Fibroblast of villous mesenchyme (primary cell): ENCODE measurements at regions not wholly inside any gene's neighbourhood (a gene's known extent, or its start where the extent isn't known, plus 50 kb on each side); places are given as distances from the start of the nearest gene placed in this dataset.

Experiments
- DNase-seq: peaks from one replicate; pipeline ENCODE4 v3.0.0-alpha.2; 2010; ENCODE audit warnings: low read depth
- H3K4me3 ChIP-seq: 2 replicates; pipeline ENCODE4 v1.5.1; 2011; ENCODE audit warnings: low read depth, mild to moderate bottlenecking, low read length
- CTCF ChIP-seq: IDR thresholded peaks from 2 replicates; pipeline ENCODE4 v1.5.1; 2012; ENCODE audit warnings: low read depth, mild to moderate bottlenecking, low read length; ENCODE audit not compliant: insufficient read depth

- no peak overlapping the region for H3K4me3 ChIP-seq
- peak; percentile 0 for DNase-seq
- no peak for TF ChIP-seq CTCF
These were observed 99.6 kb downstream of the CCNA1 start for GRCh38 chr13:36531746-36532486.

- no peak for DNase-seq
- no peak overlapping the region for H3K4me3 ChIP-seq
- TF ChIP-seq CTCF = no peak
These were observed 101.5 kb downstream of the CCNA1 start for GRCh38 chr13:36533806-36534205.

GRCh38 chr13:36536546-36536945 is 104.3 kb downstream of the CCNA1 start:
- no peak for DNase-seq
- no peak for TF ChIP-seq CTCF
- H3K4me3 ChIP-seq = no peak overlapping the region

GRCh38 chr13:36543671-36544070 is 111.4 kb downstream of the CCNA1 start:
- TF ChIP-seq CTCF = no peak
- no peak overlapping the region for H3K4me3 ChIP-seq
- DNase-seq = no peak

GRCh38 chr13:36548129-36548528 is 115.8 kb downstream of the CCNA1 start:
- no peak for TF ChIP-seq CTCF
- no peak overlapping the region for H3K4me3 ChIP-seq
- DNase-seq = no peak

GRCh38 chr13:36549126-36549702 is 116.9 kb downstream of the CCNA1 start:
- no peak for DNase-seq
- TF ChIP-seq CTCF = no peak

GRCh38 chr13:36549755-36550154 is 117.5 kb downstream of the CCNA1 start:
- no peak for TF ChIP-seq CTCF
- no peak overlapping the region for H3K4me3 ChIP-seq
- no peak for DNase-seq

More at GRCh38 chr13:36549126-36549702, 116.9 kb downstream of the CCNA1 start:
- H3K4me3 ChIP-seq = no peak overlapping the region
